SK-N-SH treated with all-trans-retinoic acid at 6 μM for 48 hours (cell line): ENCODE measurements at regions not wholly inside any gene's neighbourhood (a gene's known extent, or its start where the extent isn't known, plus 50 kb on each side); places are given as distances from the start of the nearest gene placed in this dataset.

ENCODE experiments used
- ATAC-seq: fragments of 200-7000 bp; cut with Tn5 transposase; 3 replicates; pipeline ENCODE4 v1.9.1; 2020; ENCODE audit warnings: mild to moderate bottlenecking, moderate library complexity
- ARNTL ChIP-seq: fragments of 450-650 bp; formaldehyde crosslinking; IDR thresholded peaks from 2 replicates; pipeline ENCODE4 v1.5.0; 2020; ENCODE audit warnings: low read depth, mild to moderate bottlenecking, moderate library complexity, borderline replicate concordance
- BACH2 ChIP-seq: fragments of 250-450 bp; sonication (Bioruptor Pico); IDR thresholded peaks from 2 replicates; pipeline ENCODE4 v1.9.0; 2021; ENCODE audit warnings: mild to moderate bottlenecking, borderline replicate concordance
- CSRNP3 ChIP-seq: fragments of 250-450 bp; sonication (Bioruptor Pico); IDR thresholded peaks from 2 replicates; pipeline ENCODE4 v1.5.1; 2021; ENCODE audit warnings: mild to moderate bottlenecking, moderate library complexity
- ESRRG ChIP-seq: fragments of 250-450 bp; sonication (Bioruptor Pico); IDR thresholded peaks from 2 replicates; pipeline ENCODE4 v1.6.1; 2021; ENCODE audit warnings: mild to moderate bottlenecking
- GLIS3 ChIP-seq: fragments of 250-450 bp; sonication (Bioruptor Pico); IDR thresholded peaks from 2 replicates; pipeline ENCODE4 v1.5.0; 2020; ENCODE audit warnings: mild to moderate bottlenecking, moderate library complexity
- ISL1 ChIP-seq: fragments of 250-450 bp; sonication (Bioruptor Pico); IDR thresholded peaks from 2 replicates; pipeline ENCODE4 v2.1.2; 2022; ENCODE audit warnings: mild to moderate bottlenecking, moderate library complexity
- OSR1 ChIP-seq: fragments of 250-450 bp; sonication (Bioruptor Pico); IDR thresholded peaks from 2 replicates; pipeline ENCODE4 v1.8.0; 2022; ENCODE audit warnings: moderate library complexity, mild to moderate bottlenecking, inconsistent platforms
- PATZ1 ChIP-seq: fragments of 250-450 bp; sonication (Bioruptor Pico); IDR thresholded peaks from 2 replicates; pipeline ENCODE4 v1.8.0; 2020; ENCODE audit warnings: mild to moderate bottlenecking, moderate library complexity, borderline replicate concordance
- POU6F1 ChIP-seq: fragments of 250-450 bp; sonication (Bioruptor Pico); IDR thresholded peaks from 2 replicates; pipeline ENCODE4 v1.8.0; 2021; ENCODE audit warnings: low read depth, mild to moderate bottlenecking, moderate library complexity, borderline replicate concordance
- PPARA ChIP-seq: fragments of 250-450 bp; sonication (Bioruptor Pico); IDR thresholded peaks from 2 replicates; pipeline ENCODE4 v1.5.0; 2020; ENCODE audit warnings: mild to moderate bottlenecking, borderline replicate concordance
- RARB ChIP-seq: fragments of 250-450 bp; sonication (Bioruptor Pico); IDR thresholded peaks from 2 replicates; pipeline ENCODE4 v1.8.0; 2021; ENCODE audit warnings: mild to moderate bottlenecking, moderate library complexity
- SNAI2 ChIP-seq: fragments of 250-450 bp; sonication (Bioruptor Pico); IDR thresholded peaks from 2 replicates; pipeline ENCODE4 v1.5.0; 2020; ENCODE audit warnings: mild to moderate bottlenecking, moderate library complexity
- TCF4 ChIP-seq: fragments of 250-450 bp; sonication (Bioruptor Pico); IDR thresholded peaks from 2 replicates; pipeline ENCODE4 v1.8.0; 2021; ENCODE audit warnings: mild to moderate bottlenecking, moderate library complexity, borderline replicate concordance
- TOX ChIP-seq: fragments of 250-450 bp; sonication (Bioruptor Pico); IDR thresholded peaks from 2 replicates; pipeline ENCODE4 v1.8.0; 2021; ENCODE audit warnings: mild to moderate bottlenecking, moderate library complexity, borderline replicate concordance
- TSHZ2 ChIP-seq: fragments of 250-450 bp; sonication (Bioruptor Pico); IDR thresholded peaks from 2 replicates; pipeline ENCODE4 v1.5.0; 2020; ENCODE audit warnings: mild to moderate bottlenecking, moderate library complexity
- ZC3H10 ChIP-seq: fragments of 250-450 bp; sonication (Bioruptor Pico); IDR thresholded peaks from 2 replicates; pipeline ENCODE4 v1.5.1; 2021; ENCODE audit warnings: mild to moderate bottlenecking, moderate library complexity
- ZFP3 ChIP-seq: fragments of 250-450 bp; sonication (Bioruptor Pico); IDR thresholded peaks from 2 replicates; pipeline ENCODE4 v1.5.0; 2020; ENCODE audit warnings: mild to moderate bottlenecking, moderate library complexity
- ZNF70 ChIP-seq: fragments of 450-650 bp; formaldehyde crosslinking; IDR thresholded peaks from 2 replicates; pipeline ENCODE4 v1.5.0; 2020; ENCODE audit warnings: mild to moderate bottlenecking, moderate library complexity
- TF ChIP-seq, protein P1 (sequence below): fragments of 250-450 bp; sonication (Bioruptor Pico); IDR thresholded peaks from 2 replicates; pipeline ENCODE4 v1.5.1; 2020; ENCODE audit warnings: low read depth, mild to moderate bottlenecking, moderate library complexity

- TF ChIP-seq SNAI2 (CRISPR knock-in tag), result no peak
- TF ChIP-seq GLIS3 (CRISPR knock-in tag), result no peak
- no peak for TF ChIP-seq ARNTL (CRISPR knock-in tag)
- TF ChIP-seq, protein P1, sequence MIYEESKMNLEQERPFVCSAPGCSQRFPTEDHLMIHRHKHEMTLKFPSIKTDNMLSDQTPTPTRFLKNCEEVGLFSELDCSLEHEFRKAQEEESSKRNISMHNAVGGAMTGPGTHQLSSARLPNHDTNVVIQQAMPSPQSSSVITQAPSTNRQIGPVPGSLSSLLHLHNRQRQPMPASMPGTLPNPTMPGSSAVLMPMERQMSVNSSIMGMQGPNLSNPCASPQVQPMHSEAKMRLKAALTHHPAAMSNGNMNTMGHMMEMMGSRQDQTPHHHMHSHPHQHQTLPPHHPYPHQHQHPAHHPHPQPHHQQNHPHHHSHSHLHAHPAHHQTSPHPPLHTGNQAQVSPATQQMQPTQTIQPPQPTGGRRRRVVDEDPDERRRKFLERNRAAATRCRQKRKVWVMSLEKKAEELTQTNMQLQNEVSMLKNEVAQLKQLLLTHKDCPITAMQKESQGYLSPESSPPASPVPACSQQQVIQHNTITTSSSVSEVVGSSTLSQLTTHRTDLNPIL (CRISPR knock-in tag), result no peak
- TF ChIP-seq ESRRG, result no peak
- no peak for TF ChIP-seq TCF4
- peak; percentile 78 for ATAC-seq
These were observed 583.6 kb upstream of the CDH5 start for GRCh38 chr16:65782611-65783600.

DNA sequence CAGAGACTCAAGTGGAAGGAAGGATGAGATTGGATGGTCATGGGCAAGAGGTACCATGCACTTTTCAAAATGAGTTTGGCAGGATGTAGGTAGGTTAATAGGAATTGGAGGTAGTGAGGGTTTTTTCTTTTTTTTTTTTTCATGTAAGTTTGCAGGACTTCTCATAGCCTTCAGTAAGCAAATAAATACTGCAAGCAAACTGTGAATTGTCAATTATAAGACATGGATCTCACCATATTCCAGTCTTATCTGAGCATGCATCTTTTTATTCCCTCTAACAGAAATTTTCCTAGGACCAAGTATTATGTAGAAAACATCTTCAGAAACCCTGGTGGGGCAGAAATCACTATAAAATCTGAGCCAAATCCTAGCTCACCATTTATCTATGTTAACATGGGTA, 584.6 kb upstream of the CDH5 start:
- no peak for TF ChIP-seq SNAI2 (CRISPR knock-in tag)
- no peak for TF ChIP-seq ISL1 (CRISPR knock-in tag)
- no peak for TF ChIP-seq OSR1 (CRISPR knock-in tag)
- TF ChIP-seq TCF4, result no peak
- TF ChIP-seq CSRNP3 (CRISPR knock-in tag), result no peak
- no peak for TF ChIP-seq GLIS3 (CRISPR knock-in tag)
- TF ChIP-seq PATZ1, result no peak
- TF ChIP-seq PPARA, result no peak
- TF ChIP-seq RARB (CRISPR knock-in tag), result no peak
- TF ChIP-seq, protein P1 (CRISPR knock-in tag), result no peak
- TF ChIP-seq POU6F1, result no peak
- TF ChIP-seq ZC3H10 (CRISPR knock-in tag), result no peak
- TF ChIP-seq BACH2, result no peak
- no peak for TF ChIP-seq TSHZ2
- ATAC-seq, result no peak

- no peak for ATAC-seq
- TF ChIP-seq TOX (CRISPR knock-in tag) (no peak), POU6F1 (no peak), ZFP3 (no peak), GLIS3 (CRISPR knock-in tag) (no peak), ZC3H10 (CRISPR knock-in tag) (no peak), TCF4 (no peak), ZNF70 (CRISPR knock-in tag) (no peak), RARB (CRISPR knock-in tag) (no peak), SNAI2 (CRISPR knock-in tag) (no peak)
- TF ChIP-seq, protein P1 (CRISPR knock-in tag), result no peak
These were observed 585.1 kb upstream of the CDH5 start for GRCh38 chr16:65781363-65781762.
